ENCODE measurements at regions not wholly inside any gene's neighbourhood (a gene's known extent, or its start where the extent isn't known, plus 50 kb on each side); places are given as distances from the start of the nearest gene placed in this dataset.

DNA sequence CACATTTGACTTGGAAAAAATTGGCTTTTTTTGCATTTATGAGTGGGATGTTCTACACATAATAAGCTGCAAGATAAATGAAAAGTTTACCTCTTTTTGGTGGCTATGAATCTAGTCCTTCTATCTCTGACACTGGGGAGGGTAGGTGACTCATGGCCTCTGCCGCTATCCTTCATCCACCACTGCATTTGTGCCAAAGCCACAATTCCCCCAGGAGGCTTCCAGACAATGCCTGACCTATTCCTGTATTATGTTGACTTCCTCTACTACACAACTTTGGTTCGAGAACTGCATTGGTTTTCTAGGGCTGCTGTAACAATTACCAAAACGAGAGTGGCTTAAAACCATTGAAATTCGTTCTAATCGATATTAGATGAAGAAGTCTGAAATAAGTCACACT is 245.6 kb downstream of the TRAM1L1 start:
- H3K27ac ChIP-seq (ENCODE audit: low read depth in 1 of 2, low read length in 2 of 2) = no peak overlapping the region
- ChIA-PET POLR2A (no interaction called here), CTCF (no interaction called here)
- H3K36me3 Mint-ChIP-seq (ENCODE audit: low read depth) = no peaks in the 10 kb centered on the region
- no peaks in the 10 kb centered on the region for H3K27me3 ChIP-seq (ENCODE audit: control insufficient read depth in 1 of 2, insufficient read depth in 2 of 2, low read length in 2 of 2)
- H3K4me3 Mint-ChIP-seq = no peak overlapping the region
- H3K4me1 ChIP-seq (ENCODE audit: insufficient read depth, low read length) = no peaks in the 10 kb centered on the region
- no peaks in the 10 kb centered on the region for H3K27me3 Mint-ChIP-seq
- no peak overlapping the region for H3K27ac Mint-ChIP-seq
- ATAC-seq (ENCODE audit: poor library complexity) = no peak
- H3K4me1 Mint-ChIP-seq (ENCODE audit: low read depth) = no peaks in the 10 kb centered on the region
- intact Hi-C loops (cut with DNase I, micrococcal nuclease) = no loop called here
- peaks cover 9% of the 10 kb centered on the region for H3K9me3 Mint-ChIP-seq
- DNase-seq = no peak
- peaks cover 0 to 4% of the 10 kb centered on the region in 2 experiments for H3K9me3 ChIP-seq (ENCODE audit: control insufficient read depth in 1 of 2, insufficient read depth in 1 of 2, low read length in 2 of 2)
- no peaks in the 10 kb centered on the region for H3K36me3 ChIP-seq (ENCODE audit: insufficient read depth, low read length)
- TF ChIP-seq, protein P1, sequence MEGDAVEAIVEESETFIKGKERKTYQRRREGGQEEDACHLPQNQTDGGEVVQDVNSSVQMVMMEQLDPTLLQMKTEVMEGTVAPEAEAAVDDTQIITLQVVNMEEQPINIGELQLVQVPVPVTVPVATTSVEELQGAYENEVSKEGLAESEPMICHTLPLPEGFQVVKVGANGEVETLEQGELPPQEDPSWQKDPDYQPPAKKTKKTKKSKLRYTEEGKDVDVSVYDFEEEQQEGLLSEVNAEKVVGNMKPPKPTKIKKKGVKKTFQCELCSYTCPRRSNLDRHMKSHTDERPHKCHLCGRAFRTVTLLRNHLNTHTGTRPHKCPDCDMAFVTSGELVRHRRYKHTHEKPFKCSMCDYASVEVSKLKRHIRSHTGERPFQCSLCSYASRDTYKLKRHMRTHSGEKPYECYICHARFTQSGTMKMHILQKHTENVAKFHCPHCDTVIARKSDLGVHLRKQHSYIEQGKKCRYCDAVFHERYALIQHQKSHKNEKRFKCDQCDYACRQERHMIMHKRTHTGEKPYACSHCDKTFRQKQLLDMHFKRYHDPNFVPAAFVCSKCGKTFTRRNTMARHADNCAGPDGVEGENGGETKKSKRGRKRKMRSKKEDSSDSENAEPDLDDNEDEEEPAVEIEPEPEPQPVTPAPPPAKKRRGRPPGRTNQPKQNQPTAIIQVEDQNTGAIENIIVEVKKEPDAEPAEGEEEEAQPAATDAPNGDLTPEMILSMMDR (IDR thresholded peaks at IDR 0.05) = no peak
- H3K4me3 ChIP-seq (ENCODE audit: low read length) = no peak overlapping the region

DNA sequence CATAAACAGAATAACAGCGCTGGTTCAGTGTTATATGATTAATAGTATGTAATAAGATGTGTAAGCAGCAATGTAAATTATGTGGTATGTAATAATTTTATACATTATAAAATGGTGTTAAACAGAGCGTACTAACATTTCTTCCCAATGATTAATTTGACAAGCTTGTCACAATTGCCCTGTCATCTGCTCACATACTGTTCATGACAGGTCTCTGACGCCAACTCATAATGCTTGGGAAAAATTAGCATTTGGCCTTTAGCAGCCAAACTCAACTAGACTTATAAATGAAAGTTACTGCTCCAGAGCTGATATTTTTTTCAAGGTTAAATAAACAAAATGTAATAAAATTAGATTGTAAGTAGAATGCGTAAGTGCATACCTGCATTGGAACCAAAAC is 246.8 kb downstream of the TRAM1L1 start:
- TF ChIP-seq, protein P1 (IDR thresholded peaks at IDR 0.05) = no peak

DNA sequence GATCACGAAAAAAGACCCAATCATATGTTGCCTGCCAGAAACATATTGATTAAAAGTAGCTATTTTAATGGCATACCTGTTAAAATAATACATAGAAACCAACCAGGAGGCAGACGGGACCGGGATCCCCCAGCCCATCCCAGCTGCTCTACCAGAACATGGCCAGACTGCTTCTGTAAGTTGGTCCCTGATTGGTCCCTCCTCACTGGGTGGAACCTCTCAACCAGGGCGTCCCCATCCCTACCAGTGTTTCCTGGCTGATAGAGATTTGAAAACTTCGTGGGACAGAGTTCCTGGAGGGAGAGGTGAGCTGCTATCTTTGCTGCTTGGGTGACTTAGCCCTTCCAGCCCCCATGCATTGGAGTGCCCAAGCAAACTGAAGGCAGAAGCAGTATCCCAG is 256.2 kb downstream of the TRAM1L1 start:
- ChIA-PET CTCF (no interaction called here), POLR2A (no interaction called here)
- Histone ChIP-seq H3K4me3 (ENCODE audit: low read length) (no peak overlapping the region), H3K27ac (ENCODE audit: low read depth in 1 of 2, low read length in 2 of 2) (no peak overlapping the region), H3K27me3 (ENCODE audit: control insufficient read depth in 1 of 2, insufficient read depth in 2 of 2, low read length in 2 of 2) (no peaks in the 10 kb centered on the region), H3K4me1 (ENCODE audit: insufficient read depth, low read length) (no peaks in the 10 kb centered on the region), H3K36me3 (ENCODE audit: insufficient read depth, low read length) (no peaks in the 10 kb centered on the region), H3K9me3 (ENCODE audit: control insufficient read depth in 1 of 2, insufficient read depth in 1 of 2, low read length in 2 of 2) (peaks cover 0 to 10% of the 10 kb centered on the region in 2 experiments)
- DNase-seq (no peak), ATAC-seq (ENCODE audit: poor library complexity) (no peak)
- Mint-ChIP-seq H3K4me3 (no peak overlapping the region), H3K4me1 (ENCODE audit: low read depth) (no peaks in the 10 kb centered on the region), H3K27me3 (no peaks in the 10 kb centered on the region), H3K36me3 (ENCODE audit: low read depth) (no peaks in the 10 kb centered on the region), H3K9me3 (no peaks in the 10 kb centered on the region), H3K27ac (no peak overlapping the region)
- intact Hi-C loops (cut with DNase I, micrococcal nuclease) = no loop called here
- TF ChIP-seq, protein P1 (IDR thresholded peaks at IDR 0.05) = no peak

More for the DNA sequence above, 246.8 kb downstream of the TRAM1L1 start:
- ATAC-seq (ENCODE audit: poor library complexity) (no peak), DNase-seq (no peak)
- Histone ChIP-seq H3K27me3 (ENCODE audit: control insufficient read depth in 1 of 2, insufficient read depth in 2 of 2, low read length in 2 of 2) (no peaks in the 10 kb centered on the region), H3K9me3 (ENCODE audit: control insufficient read depth in 1 of 2, insufficient read depth in 1 of 2, low read length in 2 of 2) (peaks cover 0 to 4% of the 10 kb centered on the region in 2 experiments), H3K27ac (ENCODE audit: low read depth in 1 of 2, low read length in 2 of 2) (no peak overlapping the region), H3K36me3 (ENCODE audit: insufficient read depth, low read length) (no peaks in the 10 kb centered on the region), H3K4me1 (ENCODE audit: insufficient read depth, low read length) (no peaks in the 10 kb centered on the region), H3K4me3 (ENCODE audit: low read length) (no peak overlapping the region)
- ChIA-PET POLR2A (no interaction called here), CTCF (no interaction called here)
- no peaks in the 10 kb centered on the region for H3K27me3 Mint-ChIP-seq
- no peaks in the 10 kb centered on the region for H3K4me1 Mint-ChIP-seq (ENCODE audit: low read depth)
- H3K9me3 Mint-ChIP-seq = peaks cover 9% of the 10 kb centered on the region
- no peaks in the 10 kb centered on the region for H3K36me3 Mint-ChIP-seq (ENCODE audit: low read depth)
- intact Hi-C loops (cut with DNase I, micrococcal nuclease) = no loop called here
- no peak overlapping the region for H3K27ac Mint-ChIP-seq
- H3K4me3 Mint-ChIP-seq = no peak overlapping the region
